ENCODE measurements at regions not wholly inside any gene's neighbourhood (a gene's known extent, or its start where the extent isn't known, plus 50 kb on each side); places are given as distances from the start of the nearest gene placed in this dataset.

- H3K27ac ChIP-seq: no peak overlapping the region
Measured at GRCh38 chr5:39779831-39780230, 355.1 kb upstream of the DAB2 start.

DNA sequence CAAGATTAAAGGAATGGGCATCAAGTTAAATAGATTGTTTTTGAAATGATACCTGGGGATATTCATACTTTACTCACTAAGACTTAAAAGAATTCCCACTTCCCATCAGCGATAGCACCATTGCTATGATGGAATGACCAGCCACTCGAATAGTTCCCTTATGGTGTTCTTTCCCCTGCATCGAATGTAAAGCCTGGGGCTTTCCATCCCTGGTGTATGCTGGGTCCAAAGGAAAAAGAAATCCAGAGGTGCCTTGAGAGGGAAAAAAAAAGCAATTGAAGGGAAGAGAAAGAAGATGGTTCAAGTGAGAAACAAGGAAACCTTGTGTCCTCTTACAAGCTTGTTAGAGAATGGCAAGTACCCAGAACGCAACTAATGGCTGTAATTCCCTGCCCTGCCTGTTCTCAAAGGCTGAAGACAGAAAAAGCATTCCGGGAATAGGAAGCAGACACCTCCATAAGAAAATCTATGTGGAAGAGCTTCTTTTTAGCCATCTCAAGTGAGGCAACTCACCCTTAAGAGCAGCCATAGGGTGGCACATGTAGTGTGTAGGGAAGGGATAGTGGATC, 351.1 kb upstream of the DAB2 start:
- TF ChIP-seq, protein P1, sequence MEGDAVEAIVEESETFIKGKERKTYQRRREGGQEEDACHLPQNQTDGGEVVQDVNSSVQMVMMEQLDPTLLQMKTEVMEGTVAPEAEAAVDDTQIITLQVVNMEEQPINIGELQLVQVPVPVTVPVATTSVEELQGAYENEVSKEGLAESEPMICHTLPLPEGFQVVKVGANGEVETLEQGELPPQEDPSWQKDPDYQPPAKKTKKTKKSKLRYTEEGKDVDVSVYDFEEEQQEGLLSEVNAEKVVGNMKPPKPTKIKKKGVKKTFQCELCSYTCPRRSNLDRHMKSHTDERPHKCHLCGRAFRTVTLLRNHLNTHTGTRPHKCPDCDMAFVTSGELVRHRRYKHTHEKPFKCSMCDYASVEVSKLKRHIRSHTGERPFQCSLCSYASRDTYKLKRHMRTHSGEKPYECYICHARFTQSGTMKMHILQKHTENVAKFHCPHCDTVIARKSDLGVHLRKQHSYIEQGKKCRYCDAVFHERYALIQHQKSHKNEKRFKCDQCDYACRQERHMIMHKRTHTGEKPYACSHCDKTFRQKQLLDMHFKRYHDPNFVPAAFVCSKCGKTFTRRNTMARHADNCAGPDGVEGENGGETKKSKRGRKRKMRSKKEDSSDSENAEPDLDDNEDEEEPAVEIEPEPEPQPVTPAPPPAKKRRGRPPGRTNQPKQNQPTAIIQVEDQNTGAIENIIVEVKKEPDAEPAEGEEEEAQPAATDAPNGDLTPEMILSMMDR (conservative IDR thresholded peaks at IDR 0.05): no peak
- no peak for TF ChIP-seq ZFX (IDR thresholded peaks at IDR 0.05)
- H3K27ac ChIP-seq: no peak overlapping the region

More at GRCh38 chr5:39779831-39780230, 355.1 kb upstream of the DAB2 start:
- TF ChIP-seq, protein P1 (conservative IDR thresholded peaks at IDR 0.05): no peak
- TF ChIP-seq ZFX (IDR thresholded peaks at IDR 0.05): no peak

DNA sequence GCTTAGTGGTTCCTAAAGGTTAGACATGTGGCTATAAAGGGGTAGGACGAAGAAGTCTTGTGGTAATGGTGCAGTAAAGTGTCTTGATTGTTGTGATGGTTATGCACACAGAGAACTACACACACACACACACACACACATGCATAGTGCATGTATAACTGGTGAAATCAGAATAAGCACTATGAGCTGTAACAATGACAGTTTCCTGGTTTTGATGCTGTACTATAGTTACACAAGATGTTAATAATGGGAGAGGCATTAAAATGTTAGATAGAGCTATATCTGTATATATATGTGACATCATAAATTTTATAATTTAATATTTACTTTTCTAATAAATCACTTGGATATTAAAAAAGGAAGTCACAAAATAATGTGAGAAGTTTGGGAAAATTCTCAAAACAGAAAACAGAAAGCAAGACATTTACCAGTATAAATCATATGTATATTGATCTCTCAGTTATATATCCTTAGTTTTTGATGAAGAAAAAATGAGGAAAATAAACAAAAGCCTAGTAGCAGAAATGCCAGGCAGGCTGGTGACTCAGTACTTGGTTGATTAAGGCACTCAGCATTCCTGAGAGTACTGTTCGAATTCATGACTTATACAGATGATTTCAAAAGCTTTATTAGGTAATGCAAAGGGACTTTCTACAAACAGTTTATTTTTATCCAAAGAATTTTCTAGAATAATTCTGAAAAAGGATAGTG, 350.5 kb upstream of the DAB2 start:
- no peak overlapping the region for H3K27ac ChIP-seq
- TF ChIP-seq ZFX (IDR thresholded peaks at IDR 0.05): no peak
- TF ChIP-seq, protein P1 (conservative IDR thresholded peaks at IDR 0.05): no peak

- no peak overlapping the region for H3K27ac ChIP-seq
- TF ChIP-seq, protein P1 (conservative IDR thresholded peaks at IDR 0.05): no peak
- no peak for TF ChIP-seq ZFX (IDR thresholded peaks at IDR 0.05)
Measured at GRCh38 chr5:39774605-39775004, 349.8 kb upstream of the DAB2 start.

- H3K27ac ChIP-seq: no peak overlapping the region
- TF ChIP-seq ZFX (IDR thresholded peaks at IDR 0.05): no peak
- TF ChIP-seq, protein P1 (conservative IDR thresholded peaks at IDR 0.05): no peak
Measured at GRCh38 chr5:39772307-39772706, 347.5 kb upstream of the DAB2 start.

GRCh38 chr5:39767916-39768315, 343.1 kb upstream of the DAB2 start:
- H3K27ac ChIP-seq: no peak overlapping the region
- no peak for TF ChIP-seq ZFX (IDR thresholded peaks at IDR 0.05)
- TF ChIP-seq, protein P1 (conservative IDR thresholded peaks at IDR 0.05): no peak

DNA sequence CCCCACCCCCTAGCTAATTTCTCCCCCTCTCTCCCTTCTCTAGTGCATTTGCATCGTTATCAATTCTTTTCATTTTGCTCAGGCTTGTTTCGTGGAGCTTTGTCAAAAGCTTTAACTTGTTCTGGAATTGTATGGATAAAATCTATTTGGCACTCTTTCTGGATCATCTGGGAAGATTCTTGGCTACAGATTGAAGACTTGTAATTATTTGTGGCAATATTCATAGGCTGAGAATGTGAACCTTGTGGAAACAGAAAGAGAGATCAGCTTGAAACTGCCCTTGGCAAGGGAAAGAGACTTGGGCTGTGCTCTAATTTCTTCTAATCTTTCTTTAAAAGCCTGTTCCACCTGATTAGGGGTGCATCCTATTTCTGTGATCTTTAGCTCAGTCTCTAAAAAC, 340.6 kb upstream of the DAB2 start:
- TF ChIP-seq, protein P1 (conservative IDR thresholded peaks at IDR 0.05): no peak
- no peak for TF ChIP-seq ZFX (IDR thresholded peaks at IDR 0.05)
- H3K27ac ChIP-seq: no peak overlapping the region
